GM19467 (cell line): ENCODE measurements at regions not wholly inside any gene's neighbourhood (a gene's known extent, or its start where the extent isn't known, plus 50 kb on each side); places are given as distances from the start of the nearest gene placed in this dataset.
A peak's percentile ranks its signal among the peaks of the same experiment; 100 is the strongest.
"Not testable (repeated sequence)": the region's sequence is repeated elsewhere in the genome, so short reads cannot be mapped to it uniquely, and the experiment has no call there.

Source experiments
- ATAC-seq: cut with Tn5 transposase; IDR thresholded peaks from one replicate; pipeline ENCODE4 v1.9.1; 2021; ENCODE audit warnings: mild to moderate bottlenecking, moderate library complexity; ENCODE audit not compliant: unreplicated experiment

GRCh38 chr16:21533474-21533873 is 65.9 kb upstream of the METTL9 start:
- ATAC-seq: not testable (repeated sequence)

GRCh38 chr16:21534561-21534960 is 64.8 kb upstream of the METTL9 start:
- not testable (repeated sequence) for ATAC-seq

- ATAC-seq: not testable (repeated sequence)
These were observed 64.2 kb upstream of the METTL9 start for GRCh38 chr16:21535201-21535600.

- not testable (repeated sequence) for ATAC-seq
These were observed 62.6 kb upstream of the METTL9 start for GRCh38 chr16:21536740-21537139.

- ATAC-seq: not testable (repeated sequence)
These were observed 61.8 kb upstream of the METTL9 start for GRCh38 chr16:21537598-21537997.

GRCh38 chr16:21539107-21539618 is 60.2 kb upstream of the METTL9 start:
- not testable (repeated sequence) for ATAC-seq

GRCh38 chr16:21540770-21541433 is 58.5 kb upstream of the METTL9 start:
- ATAC-seq: peak; percentile 48

GRCh38 chr16:21541611-21542051 is 57.7 kb upstream of the METTL9 start:
- peak; percentile 48 for ATAC-seq

GRCh38 chr16:21542075-21542474 is 57.3 kb upstream of the METTL9 start:
- ATAC-seq: not testable (repeated sequence)

- not testable (repeated sequence) for ATAC-seq
These were observed 56.8 kb upstream of the METTL9 start for GRCh38 chr16:21542491-21543124.

- ATAC-seq: not testable (repeated sequence)
These were observed 56.1 kb upstream of the METTL9 start for GRCh38 chr16:21543151-21543836.

- ATAC-seq: not testable (repeated sequence)
These were observed 53.6 kb upstream of the METTL9 start for GRCh38 chr16:21545664-21546326.

- not testable (repeated sequence) for ATAC-seq
These were observed 50.0 kb upstream of the METTL9 start for GRCh38 chr16:21549396-21549795.
